Skeletal muscle cell (primary cell): ENCODE measurements at regions not wholly inside any gene's neighbourhood (a gene's known extent, or its start where the extent isn't known, plus 50 kb on each side); places are given as distances from the start of the nearest gene placed in this dataset.

Experiments
- DNase-seq: peaks from one replicate; pipeline ENCODE4 v3.0.0-alpha.2; 2010; ENCODE audit warnings: low read depth
- H3K4me3 ChIP-seq: 2 replicates; pipeline ENCODE4 v1.5.1; 2011; ENCODE audit warnings: low read depth, mild to moderate bottlenecking, control low read depth, low read length, moderate library complexity

GRCh38 chr18:25962919-25963318, 127.5 kb downstream of the SS18 start:
- no peak for DNase-seq
- no peak overlapping the region for H3K4me3 ChIP-seq

- H3K4me3 ChIP-seq, result no peak overlapping the region
- DNase-seq, result no peak
Measured at GRCh38 chr18:25962176-25962575, 128.2 kb downstream of the SS18 start.

GRCh38 chr18:25957017-25957416, 133.4 kb downstream of the SS18 start:
- DNase-seq, result no peak
- no peak overlapping the region for H3K4me3 ChIP-seq

- no peak overlapping the region for H3K4me3 ChIP-seq
- DNase-seq, result no peak
Measured at GRCh38 chr18:25953111-25953510, 137.3 kb downstream of the SS18 start.

GRCh38 chr18:25950321-25950720, 140.1 kb downstream of the SS18 start:
- no peak for DNase-seq
- no peak overlapping the region for H3K4me3 ChIP-seq

GRCh38 chr18:25946540-25946939, 143.9 kb downstream of the SS18 start:
- H3K4me3 ChIP-seq, result no peak overlapping the region
- DNase-seq, result no peak

GRCh38 chr18:25935356-25935755, 155.1 kb downstream of the SS18 start:
- no peak overlapping the region for H3K4me3 ChIP-seq
- DNase-seq, result no peak

GRCh38 chr18:25931126-25931525, 159.3 kb downstream of the SS18 start:
- no peak for DNase-seq

GRCh38 chr18:25929787-25930186, 160.6 kb downstream of the SS18 start:
- H3K4me3 ChIP-seq, result no peak overlapping the region
- no peak for DNase-seq

More at GRCh38 chr18:25931126-25931525, 159.3 kb downstream of the SS18 start:
- H3K4me3 ChIP-seq, result no peak overlapping the region

- DNase-seq, result no peak
- H3K4me3 ChIP-seq, result no peak overlapping the region
Measured at GRCh38 chr18:25927830-25928229, 162.6 kb downstream of the SS18 start.

GRCh38 chr18:25923193-25923592, 167.2 kb downstream of the SS18 start:
- H3K4me3 ChIP-seq, result no peak overlapping the region
- no peak for DNase-seq

- H3K4me3 ChIP-seq, result no peak overlapping the region
- no peak for DNase-seq
Measured at GRCh38 chr18:25921677-25922421, 168.6 kb downstream of the SS18 start.

- DNase-seq, result no peak
- H3K4me3 ChIP-seq, result no peak overlapping the region
Measured at GRCh38 chr18:25915907-25916306, 174.5 kb downstream of the SS18 start.

- DNase-seq, result no peak
- H3K4me3 ChIP-seq, result no peak overlapping the region
Measured at GRCh38 chr18:25898965-25899364, 191.4 kb downstream of the SS18 start.

GRCh38 chr18:25896956-25897355, 193.5 kb downstream of the SS18 start:
- H3K4me3 ChIP-seq, result no peak overlapping the region
- DNase-seq, result no peak

- H3K4me3 ChIP-seq, result no peak overlapping the region
- DNase-seq, result no peak
Measured at GRCh38 chr18:25896178-25896780, 194.1 kb downstream of the SS18 start.

- H3K4me3 ChIP-seq, result no peak overlapping the region
- no peak for DNase-seq
Measured at GRCh38 chr18:25895518-25895917, 194.9 kb downstream of the SS18 start.

- no peak for DNase-seq
- no peak overlapping the region for H3K4me3 ChIP-seq
Measured at GRCh38 chr18:25886283-25886682, 204.1 kb downstream of the SS18 start.

GRCh38 chr18:25883091-25883490, 207.3 kb downstream of the SS18 start:
- no peak for DNase-seq
- H3K4me3 ChIP-seq, result no peak overlapping the region

GRCh38 chr18:25881149-25881548, 209.3 kb downstream of the SS18 start:
- no peak overlapping the region for H3K4me3 ChIP-seq
- DNase-seq, result no peak

GRCh38 chr18:25880441-25880840, 210.0 kb downstream of the SS18 start:
- H3K4me3 ChIP-seq, result no peak overlapping the region
- no peak for DNase-seq
